Mesenchymal stem cell (in vitro differentiated cells and primary cell): ENCODE measurements at regions not wholly inside any gene's neighbourhood (a gene's known extent, or its start where the extent isn't known, plus 50 kb on each side); places are given as distances from the start of the nearest gene placed in this dataset.

Source experiments
- DNase-seq: peaks from one replicate; pipeline ENCODE4 v3.0.0-alpha.2; 2013
- H2AFZ ChIP-seq: one replicate; pipeline ENCODE4 v1.6.1; 2013; ENCODE audit warnings: low read depth, mild to moderate bottlenecking, control low read depth, inconsistent platforms, low read length, moderate library complexity
- H2AK5ac ChIP-seq: 2 replicates; pipeline ENCODE4 v1.6.1; 2013; ENCODE audit warnings: low read length, moderate library complexity, mild to moderate bottlenecking, inconsistent platforms; ENCODE audit not compliant: severe bottlenecking
- H2BK120ac ChIP-seq: one replicate; pipeline ENCODE4 v1.6.1; 2013; ENCODE audit warnings: low read depth, mild to moderate bottlenecking, inconsistent platforms, low read length, moderate library complexity
- H2BK12ac ChIP-seq, 2 experiments: one replicate each; pipeline ENCODE4 v1.6.1; 2013; ENCODE audit warnings: inconsistent platforms in 2 of 2, low read length in 2 of 2, mild to moderate bottlenecking in 2 of 2, moderate library complexity in 2 of 2, control low read depth in 1 of 2
- H2BK15ac ChIP-seq: one replicate; pipeline ENCODE4 v1.6.1; 2013; ENCODE audit warnings: mild to moderate bottlenecking, low read depth, inconsistent platforms; ENCODE audit not compliant: poor library complexity, severe bottlenecking
- H2BK5ac ChIP-seq: 2 replicates; pipeline ENCODE4 v1.6.1; 2013; ENCODE audit warnings: low read depth, mild to moderate bottlenecking, low read length, control low read depth, inconsistent platforms; ENCODE audit not compliant: poor library complexity, severe bottlenecking
- H3K14ac ChIP-seq, 2 experiments: one replicate each; pipeline ENCODE4 v1.6.1; 2013; ENCODE audit warnings: inconsistent platforms in 2 of 2, low read length in 2 of 2, control low read depth in 1 of 2, mild to moderate bottlenecking in 1 of 2, moderate library complexity in 1 of 2
- H3K18ac ChIP-seq, 2 experiments: one replicate each; pipeline ENCODE4 v1.6.1; 2013; ENCODE audit warnings: inconsistent platforms in 2 of 2, low read length in 2 of 2, control low read depth in 1 of 2, low read depth in 1 of 2, mild to moderate bottlenecking in 1 of 2
- H3K23ac ChIP-seq, 2 experiments: one replicate each; pipeline ENCODE4 v1.6.1; 2013; ENCODE audit warnings: inconsistent platforms in 2 of 2, low read length in 2 of 2, mild to moderate bottlenecking in 2 of 2, moderate library complexity in 2 of 2, control low read depth in 1 of 2
- H3K27ac ChIP-seq: 2 replicates; pipeline ENCODE4 v1.5.1; 2013; ENCODE audit warnings: mild to moderate bottlenecking, moderate library complexity, low read length, control low read depth, inconsistent platforms; ENCODE audit not compliant: poor library complexity, severe bottlenecking
- H3K27me3 ChIP-seq, 2 experiments: 2 replicates each; pipeline versions ENCODE4 v1.6.1 to v1.7.0; 2013; ENCODE audit warnings: low read length in 2 of 2, mild to moderate bottlenecking in 2 of 2, moderate library complexity in 2 of 2, control low read depth in 1 of 2, inconsistent platforms in 1 of 2; ENCODE audit not compliant: control insufficient read depth in 1 of 2, insufficient read depth in 1 of 2
- H3K36me3 ChIP-seq, 2 experiments: 2 replicates each; pipeline versions ENCODE4 v1.6.1 to v1.7.0; 2013; ENCODE audit warnings: low read length in 2 of 2, control low read depth in 1 of 2, inconsistent platforms in 1 of 2, low read depth in 1 of 2, mild to moderate bottlenecking in 1 of 2; ENCODE audit not compliant: insufficient read depth in 2 of 2, control insufficient read depth in 1 of 2
- H3K4ac ChIP-seq, 2 experiments: one replicate each; pipeline ENCODE4 v1.6.1; 2013; ENCODE audit warnings: inconsistent platforms in 2 of 2, low read length in 2 of 2, mild to moderate bottlenecking in 2 of 2, moderate library complexity in 2 of 2, control low read depth in 1 of 2, low read depth in 1 of 2
- H3K4me1 ChIP-seq: 2 replicates; pipeline ENCODE4 v1.6.1; 2013; ENCODE audit warnings: low read depth, low read length, control low read depth; ENCODE audit not compliant: control insufficient read depth, insufficient read depth
- H3K4me2 ChIP-seq: 2 replicates; pipeline ENCODE4 v1.6.1; 2013; ENCODE audit warnings: low read length, mild to moderate bottlenecking, inconsistent platforms; ENCODE audit not compliant: poor library complexity, severe bottlenecking
- H3K4me3 ChIP-seq, 2 experiments: 2 replicates each; pipeline versions ENCODE4 v1.5.1 to v1.7.0; 2013; ENCODE audit warnings: low read length in 2 of 2, mild to moderate bottlenecking in 2 of 2, control low read depth in 1 of 2, low read depth in 1 of 2; ENCODE audit not compliant: insufficient read depth in 1 of 2
- H3K79me1 ChIP-seq: replicated peaks from 2 replicates; pipeline ENCODE4 v1.6.1; 2013; ENCODE audit warnings: mild to moderate bottlenecking, control low read depth, low read length, inconsistent platforms; ENCODE audit not compliant: poor library complexity, severe bottlenecking
- H3K9ac ChIP-seq: 2 replicates; pipeline ENCODE4 v1.7.0; 2013; ENCODE audit warnings: mild to moderate bottlenecking, low read length, moderate library complexity
- H3K9me3 ChIP-seq: 2 replicates; pipeline ENCODE4 v1.7.0; 2013; ENCODE audit warnings: mild to moderate bottlenecking, low read length; ENCODE audit not compliant: control insufficient read depth
- H4K8ac ChIP-seq: one replicate; pipeline ENCODE4 v1.6.1; 2013; ENCODE audit warnings: inconsistent platforms, mild to moderate bottlenecking, low read length, moderate library complexity
- H4K91ac ChIP-seq: one replicate; pipeline ENCODE4 v1.6.1; 2013; ENCODE audit warnings: mild to moderate bottlenecking, low read length, inconsistent platforms
- WGBS: methylation state at CpG from one replicate; pipeline ENCODE4 v1.1.7; 2013; ENCODE audit warnings: mixed read lengths; 5-methylcytosine and 5-hydroxymethylcytosine counted together

DNA sequence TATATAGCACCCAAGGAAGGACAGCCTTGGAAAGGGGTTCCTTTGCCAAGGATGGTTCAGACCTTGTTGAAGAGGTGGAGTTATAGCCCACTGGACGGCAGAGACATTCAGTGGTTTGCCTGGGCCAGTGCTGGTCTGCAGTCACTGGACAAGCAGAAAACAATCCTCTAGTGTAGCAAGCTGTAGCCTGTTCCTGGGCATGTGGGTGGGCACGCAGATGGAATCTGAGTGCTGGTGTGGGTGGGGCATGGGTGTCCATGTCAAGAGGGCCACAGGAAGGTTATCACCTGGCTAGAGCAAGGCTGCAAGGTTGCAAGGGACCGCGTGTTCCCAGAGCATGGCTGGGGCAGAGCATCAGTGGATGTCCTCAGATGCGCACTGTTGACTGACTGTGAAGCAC is 244.7 kb downstream of the PTPRU start:
- Histone ChIP-seq H3K79me1 (no peaks in the 10 kb centered on the region), H3K27ac (no peak overlapping the region), H3K9ac (no peak overlapping the region), H3K18ac (no peak overlapping the region), H2BK5ac (no peak overlapping the region), H3K27me3 (peaks cover 41 to 60% of the 10 kb centered on the region in 2 experiments), H2BK120ac (no peak overlapping the region), H3K4ac (no peak overlapping the region), H3K9me3 (no peaks in the 10 kb centered on the region), H3K36me3 (no peaks in the 10 kb centered on the region), H3K14ac (no peak overlapping the region), H2BK12ac (no peak overlapping the region), H3K23ac (no peak overlapping the region), H4K91ac (no peak overlapping the region), H2AFZ (no peak overlapping the region), H4K8ac (no peak overlapping the region), H3K4me2 (no peak overlapping the region), H3K4me1 (peaks cover 4% of the 10 kb centered on the region), H3K4me3 (no peak overlapping the region), H2AK5ac (no peak overlapping the region), H2BK15ac (no peak overlapping the region)
- 68% methylated on average over 5 of the region's 5 CpGs for WGBS
- no peak for DNase-seq

DNA sequence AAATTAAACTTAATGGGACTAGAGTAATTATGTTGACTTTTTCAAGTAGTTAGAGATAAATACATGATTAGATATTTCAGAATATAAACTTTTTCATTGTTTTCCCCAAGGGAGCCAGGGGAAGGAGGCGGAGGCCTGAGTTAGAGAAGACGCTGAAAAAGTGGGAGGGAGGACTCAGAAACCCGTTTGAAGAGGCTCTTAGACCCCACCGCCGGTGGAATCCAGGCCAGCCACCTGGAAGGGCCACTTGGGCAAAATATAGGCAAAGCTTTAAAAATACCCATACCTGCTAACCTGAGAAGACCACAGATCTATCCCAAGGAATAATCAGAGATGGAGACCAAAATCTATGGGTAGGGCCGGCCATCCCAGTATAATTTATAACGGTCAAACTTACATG is 242.6 kb downstream of the PTPRU start:
- Histone ChIP-seq H3K27ac (no peak overlapping the region), H4K91ac (no peak overlapping the region), H3K4me2 (no peak overlapping the region), H3K18ac (no peak overlapping the region), H3K4me3 (no peak overlapping the region), H3K9ac (no peak overlapping the region), H3K27me3 (peaks cover 47 to 68% of the 10 kb centered on the region in 2 experiments), H2BK120ac (no peak overlapping the region), H2BK12ac (no peak overlapping the region), H3K4me1 (peaks cover 4% of the 10 kb centered on the region), H2BK15ac (no peak overlapping the region), H3K9me3 (no peaks in the 10 kb centered on the region), H3K23ac (no peak overlapping the region), H3K79me1 (no peaks in the 10 kb centered on the region), H3K14ac (no peak overlapping the region), H2AK5ac (no peak overlapping the region), H4K8ac (no peak overlapping the region), H2AFZ (no peak overlapping the region), H3K4ac (no peak overlapping the region), H3K36me3 (no peaks in the 10 kb centered on the region), H2BK5ac (no peak overlapping the region)
- 45% methylated on average over 7 of the region's 7 CpGs for WGBS
- DNase-seq: no peak

DNA sequence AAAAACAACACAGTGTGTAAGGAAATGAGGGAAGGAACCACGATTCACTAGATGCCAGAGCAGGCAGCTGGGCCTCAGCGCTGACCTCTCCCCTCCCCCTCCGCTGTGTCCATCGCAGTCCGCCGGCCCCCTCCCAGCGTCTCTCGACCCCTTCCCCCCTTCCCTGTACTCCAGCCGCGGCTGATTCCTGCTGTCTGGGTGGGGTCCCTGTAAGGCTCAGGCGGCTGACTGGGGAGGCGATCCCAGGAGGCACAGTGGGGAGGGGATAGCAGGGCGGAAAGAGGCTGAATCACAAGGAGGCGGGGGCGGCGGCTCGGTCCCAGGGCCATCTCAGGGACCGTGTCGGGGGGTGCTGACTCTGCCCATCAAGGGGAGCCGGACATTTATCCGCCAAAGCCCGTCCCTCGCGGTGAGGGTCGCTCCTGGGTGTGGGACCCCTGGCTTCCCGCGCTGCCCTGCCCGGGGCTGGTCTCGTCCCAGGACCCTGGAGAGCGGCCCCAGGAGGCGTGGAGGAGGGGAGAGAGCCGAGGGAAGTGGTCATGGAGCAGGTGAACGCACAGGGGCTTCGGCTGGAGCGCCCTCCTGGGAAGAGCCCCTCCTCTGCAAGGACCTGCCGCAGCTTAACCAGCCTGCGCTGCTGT is 241.9 kb downstream of the PTPRU start:
- Histone ChIP-seq H2BK15ac (no peak overlapping the region), H2AK5ac (no peak overlapping the region), H2AFZ (no peak overlapping the region), H4K91ac (no peak overlapping the region), H3K14ac (no peak overlapping the region), H3K27ac (no peak overlapping the region), H3K4ac (no peak overlapping the region), H3K27me3 (peaks cover 48 to 73% of the 10 kb centered on the region in 2 experiments), H2BK5ac (no peak overlapping the region), H4K8ac (no peak overlapping the region), H2BK120ac (no peak overlapping the region), H3K36me3 (no peaks in the 10 kb centered on the region), H3K9ac (no peak overlapping the region), H3K79me1 (no peaks in the 10 kb centered on the region), H3K4me2 (no peak overlapping the region), H3K9me3 (no peaks in the 10 kb centered on the region), H3K18ac (no peak overlapping the region), H3K4me3 (no peak overlapping the region), H2BK12ac (no peak overlapping the region), H3K4me1 (peaks cover 4% of the 10 kb centered on the region), H3K23ac (no peak overlapping the region)
- no peak for DNase-seq
- WGBS: 3% methylated on average over 20 of the region's 37 CpGs

DNA sequence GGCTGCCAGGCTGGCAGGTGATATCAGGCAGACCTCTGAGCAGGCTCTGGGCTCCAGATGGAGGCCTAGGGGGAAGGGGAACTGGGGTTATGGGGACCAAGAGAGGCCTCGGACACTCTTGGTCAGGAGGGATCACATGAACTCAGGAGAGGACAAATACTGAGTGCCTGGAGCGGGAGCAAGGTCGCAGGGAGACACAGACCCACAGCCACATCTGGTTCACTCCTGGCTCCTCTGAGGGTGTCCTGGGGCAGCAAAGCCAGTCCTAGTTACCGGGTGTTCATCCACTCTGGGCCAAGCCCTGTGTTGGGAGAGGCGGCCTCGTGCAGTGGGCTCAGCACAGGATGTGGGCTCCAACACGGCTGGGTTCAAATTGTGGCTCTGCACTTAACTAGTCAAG is 239.0 kb downstream of the PTPRU start:
- H2BK12ac ChIP-seq: no peak overlapping the region
- no peak overlapping the region for H3K18ac ChIP-seq
- no peak for DNase-seq
- H2BK120ac ChIP-seq: no peak overlapping the region
- no peaks in the 10 kb centered on the region for H3K79me1 ChIP-seq
- no peak overlapping the region for H3K4me3 ChIP-seq
- H3K9me3 ChIP-seq: no peaks in the 10 kb centered on the region
- no peak overlapping the region for H2AFZ ChIP-seq
- H3K14ac ChIP-seq: no peak overlapping the region
- no peak overlapping the region for H2BK5ac ChIP-seq
- H3K4me1 ChIP-seq: peaks cover 17% of the 10 kb centered on the region
- no peak overlapping the region for H2AK5ac ChIP-seq
- no peaks in the 10 kb centered on the region for H3K36me3 ChIP-seq
- no peak overlapping the region for H3K4ac ChIP-seq
- WGBS: 69% methylated on average over 7 of the region's 7 CpGs
- H2BK15ac ChIP-seq: no peak overlapping the region
- H3K9ac ChIP-seq: no peak overlapping the region
- H3K27ac ChIP-seq: no peak overlapping the region
- H4K91ac ChIP-seq: no peak overlapping the region
- no peak overlapping the region for H3K4me2 ChIP-seq
- no peak overlapping the region for H4K8ac ChIP-seq
- H3K23ac ChIP-seq: no peak overlapping the region
- peaks cover 50 to 71% of the 10 kb centered on the region in 2 experiments for H3K27me3 ChIP-seq
